ENCODE measurements at regions not wholly inside any gene's neighbourhood (a gene's known extent, or its start where the extent isn't known, plus 50 kb on each side); places are given as distances from the start of the nearest gene placed in this dataset.

GRCh38 chr13:105340061-105340606, 1195.3 kb downstream of the EFNB2 start:
- Histone ChIP-seq H3K9me3 (no peaks in the 10 kb centered on the region), H3K4me1 (no peaks in the 10 kb centered on the region), H3K27ac (no peak overlapping the region), H3K27me3 (no peaks in the 10 kb centered on the region), H3K4me3 (no peak overlapping the region), H3K36me3 (replicated peaks in 1 of 2; ENCODE audit: insufficient read depth in 1 of 2, low read depth in 2 of 2) (no peaks in the 10 kb centered on the region)
- ATAC-seq (no peak), DNase-seq (no peak)
- WGBS, 2 donors, result 58 to 60% methylated on average over 3 of the region's 3 CpGs
- no peak for TF ChIP-seq POLR2A (IDR thresholded peaks at IDR 0.05)
- no peak for TF ChIP-seq CTCF (IDR thresholded peaks at IDR 0.05)
- intact Hi-C loops (cut with DNase I), result no loop called here

- intact Hi-C loops (cut with DNase I), result no loop called here
- ATAC-seq, result no peak
Observed at GRCh38 chr13:105338773-105339172, 1196.7 kb downstream of the EFNB2 start.

GRCh38 chr13:105338006-105338405, 1197.5 kb downstream of the EFNB2 start:
- H3K4me1 ChIP-seq, result no peaks in the 10 kb centered on the region
- DNase-seq, result no peak
- WGBS, 2 donors, result 45 to 51% methylated on average over 6 of the region's 6 CpGs
- H3K27ac ChIP-seq, result no peak overlapping the region
- TF ChIP-seq POLR2A (IDR thresholded peaks at IDR 0.05), result no peak
- TF ChIP-seq CTCF (IDR thresholded peaks at IDR 0.05), result no peak
- intact Hi-C loops (cut with DNase I), result no loop called here
- H3K36me3 ChIP-seq (replicated peaks in 1 of 2; ENCODE audit: insufficient read depth in 1 of 2, low read depth in 2 of 2), result no peaks in the 10 kb centered on the region
- no peak overlapping the region for H3K4me3 ChIP-seq
- H3K9me3 ChIP-seq, result no peaks in the 10 kb centered on the region
- no peaks in the 10 kb centered on the region for H3K27me3 ChIP-seq
- no peak for ATAC-seq

More at GRCh38 chr13:105338773-105339172, 1196.7 kb downstream of the EFNB2 start:
- no peak overlapping the region for H3K4me3 ChIP-seq
- no peaks in the 10 kb centered on the region for H3K9me3 ChIP-seq
- no peaks in the 10 kb centered on the region for H3K36me3 ChIP-seq (replicated peaks in 1 of 2; ENCODE audit: insufficient read depth in 1 of 2, low read depth in 2 of 2)
- no peak for DNase-seq
- no peak overlapping the region for H3K27ac ChIP-seq
- 47 to 59% methylated on average over 2 of the region's 2 CpGs for WGBS, 2 donors
- H3K4me1 ChIP-seq, result no peaks in the 10 kb centered on the region
- H3K27me3 ChIP-seq, result no peaks in the 10 kb centered on the region
- no peak for TF ChIP-seq CTCF (IDR thresholded peaks at IDR 0.05)
- TF ChIP-seq POLR2A (IDR thresholded peaks at IDR 0.05), result no peak

- Histone ChIP-seq H3K4me1 (no peaks in the 10 kb centered on the region), H3K36me3 (replicated peaks in 1 of 2; ENCODE audit: insufficient read depth in 1 of 2, low read depth in 2 of 2) (no peaks in the 10 kb centered on the region), H3K27me3 (no peaks in the 10 kb centered on the region), H3K27ac (no peak overlapping the region), H3K4me3 (no peak overlapping the region), H3K9me3 (no peaks in the 10 kb centered on the region)
- intact Hi-C loops (cut with DNase I), result no loop called here
- peak in 1 of 4 donors; percentile 26 for DNase-seq
- TF ChIP-seq POLR2A (IDR thresholded peaks at IDR 0.05), result no peak
- no peak for TF ChIP-seq CTCF (IDR thresholded peaks at IDR 0.05)
- ATAC-seq, result no peak
- WGBS, 2 donors, result 44 to 49% methylated on average over 7 of the region's 7 CpGs
Observed at GRCh38 chr13:105336706-105337576, 1198.5 kb downstream of the EFNB2 start.
